ENCODE measurements at regions not wholly inside any gene's neighbourhood (a gene's known extent, or its start where the extent isn't known, plus 50 kb on each side); places are given as distances from the start of the nearest gene placed in this dataset.

DNA sequence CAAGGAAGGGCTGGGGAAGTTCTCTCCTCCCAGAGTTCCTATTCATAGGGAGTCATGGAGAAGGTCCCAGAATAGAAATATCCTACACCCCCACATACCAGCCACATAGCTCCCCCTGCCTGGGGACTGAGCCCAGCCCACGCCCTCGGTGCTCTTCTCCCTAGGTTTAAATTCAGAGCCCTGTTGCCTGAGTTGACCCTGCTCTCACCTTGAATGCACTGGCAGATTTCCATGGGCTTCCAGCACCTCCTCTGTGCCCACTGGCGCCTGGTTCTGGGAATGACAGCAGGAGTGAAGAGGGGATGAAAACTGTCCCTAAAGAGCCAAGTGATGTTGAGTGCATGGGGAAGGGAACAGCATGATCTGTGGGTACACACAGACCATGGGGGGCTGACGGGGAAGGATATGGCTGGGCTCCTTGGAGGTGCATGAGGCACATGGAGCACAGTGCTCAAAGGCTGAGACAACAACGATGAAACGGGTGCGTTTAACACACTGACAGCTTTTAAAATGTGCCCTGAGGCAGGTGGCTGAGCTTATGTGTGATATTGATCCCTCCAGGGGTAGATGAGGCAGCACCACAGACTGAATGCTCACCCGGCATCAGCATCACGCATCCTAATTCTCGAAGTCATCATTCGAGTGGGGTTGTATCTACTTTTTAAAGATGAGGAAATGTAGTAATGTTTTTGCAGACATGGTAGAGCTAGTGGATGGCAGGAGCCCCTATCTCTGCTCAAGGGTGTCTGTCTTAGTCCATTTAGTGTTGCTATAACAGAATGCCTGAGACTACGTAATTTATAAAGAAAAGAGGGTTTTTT is 53.7 kb upstream of the IGFBP3 start:
- no peak overlapping the region for H3K27ac ChIP-seq (ENCODE audit: control insufficient read depth, insufficient read depth)
- no peaks in the 10 kb centered on the region for H3K9me3 ChIP-seq (replicated peaks; ENCODE audit: control insufficient read depth, insufficient read depth, low read length)
- no TSS peak for BruUV-seq (replicated peaks)
- ChIA-PET SMC1A (ENCODE audit: uncharacterized antibody, unreplicated experiment) (interaction anchor here (1.0 kb wide), 1 partner anchor 312 kb away, joined by 3 read pairs; no protein-coding TSS in a partner anchor), CTCF (interaction anchor here (1.1 kb wide), 1 partner anchor 98 kb away, joined by 3 read pairs; no protein-coding TSS in a partner anchor), POLR2A (interaction anchor here (0.6 to 1.0 kb wide), 3 partner anchors 9 to 99 kb away, joined by 3 to 4 read pairs (median 3); no protein-coding TSS in a partner anchor), RAD21 (ENCODE audit: unreplicated experiment) (interaction anchor here (0.7 to 1.0 kb wide), 2 partner anchors 44 to 377 kb away, joined by 3 read pairs; no protein-coding TSS in a partner anchor)
- H3K36me3 ChIP-seq (ENCODE audit: control insufficient read depth in 2 of 2, insufficient read depth in 2 of 2, low read length in 1 of 2): no peaks in the 10 kb centered on the region
- 32% methylated on average over 12 of the region's 12 CpGs for WGBS (ENCODE audit: insufficient coverage, insufficient replicate concordance, low lambda C conversion rate, missing lambda C conversion rate)
- ATAC-seq (no peak), FAIRE-seq (no peak), DNase-seq (ENCODE audit: low read depth, low spot score) (no peak)
- H3K4me2 ChIP-seq (ENCODE audit: control insufficient read depth, insufficient read depth): no peak overlapping the region
- intact Hi-C loops (cut with micrococcal nuclease; ENCODE audit: unreplicated experiment) (no loop called here), in situ Hi-C loops (cut with MboI) (no loop called here)
- no peak overlapping the region for H3K9ac ChIP-seq (ENCODE audit: control insufficient read depth, insufficient read depth, low read length)
- H3K4me1 ChIP-seq (ENCODE audit: control insufficient read depth, insufficient read depth, low read length): no peaks in the 10 kb centered on the region
- H2AFZ ChIP-seq (ENCODE audit: control insufficient read depth, low read depth, low read length): no peak overlapping the region
- H3K79me2 ChIP-seq (ENCODE audit: control insufficient read depth, insufficient read depth, low read length): no peaks in the 10 kb centered on the region
- no peak overlapping the region for H3K4me3 ChIP-seq
- H4K20me1 ChIP-seq (ENCODE audit: control insufficient read depth, insufficient read depth): no peaks in the 10 kb centered on the region
- no peaks in the 10 kb centered on the region for H3K27me3 ChIP-seq (replicated peaks in 1 of 2; ENCODE audit: control insufficient read depth in 2 of 2, insufficient read depth in 2 of 2, low read length in 1 of 2)
- TF ChIP-seq, protein P1, sequence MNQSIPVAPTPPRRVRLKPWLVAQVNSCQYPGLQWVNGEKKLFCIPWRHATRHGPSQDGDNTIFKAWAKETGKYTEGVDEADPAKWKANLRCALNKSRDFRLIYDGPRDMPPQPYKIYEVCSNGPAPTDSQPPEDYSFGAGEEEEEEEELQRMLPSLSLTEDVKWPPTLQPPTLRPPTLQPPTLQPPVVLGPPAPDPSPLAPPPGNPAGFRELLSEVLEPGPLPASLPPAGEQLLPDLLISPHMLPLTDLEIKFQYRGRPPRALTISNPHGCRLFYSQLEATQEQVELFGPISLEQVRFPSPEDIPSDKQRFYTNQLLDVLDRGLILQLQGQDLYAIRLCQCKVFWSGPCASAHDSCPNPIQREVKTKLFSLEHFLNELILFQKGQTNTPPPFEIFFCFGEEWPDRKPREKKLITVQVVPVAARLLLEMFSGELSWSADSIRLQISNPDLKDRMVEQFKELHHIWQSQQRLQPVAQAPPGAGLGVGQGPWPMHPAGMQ (IDR thresholded peaks at IDR 0.05; ENCODE audit: borderline replicate concordance): no peak
- TF ChIP-seq, protein P2, sequence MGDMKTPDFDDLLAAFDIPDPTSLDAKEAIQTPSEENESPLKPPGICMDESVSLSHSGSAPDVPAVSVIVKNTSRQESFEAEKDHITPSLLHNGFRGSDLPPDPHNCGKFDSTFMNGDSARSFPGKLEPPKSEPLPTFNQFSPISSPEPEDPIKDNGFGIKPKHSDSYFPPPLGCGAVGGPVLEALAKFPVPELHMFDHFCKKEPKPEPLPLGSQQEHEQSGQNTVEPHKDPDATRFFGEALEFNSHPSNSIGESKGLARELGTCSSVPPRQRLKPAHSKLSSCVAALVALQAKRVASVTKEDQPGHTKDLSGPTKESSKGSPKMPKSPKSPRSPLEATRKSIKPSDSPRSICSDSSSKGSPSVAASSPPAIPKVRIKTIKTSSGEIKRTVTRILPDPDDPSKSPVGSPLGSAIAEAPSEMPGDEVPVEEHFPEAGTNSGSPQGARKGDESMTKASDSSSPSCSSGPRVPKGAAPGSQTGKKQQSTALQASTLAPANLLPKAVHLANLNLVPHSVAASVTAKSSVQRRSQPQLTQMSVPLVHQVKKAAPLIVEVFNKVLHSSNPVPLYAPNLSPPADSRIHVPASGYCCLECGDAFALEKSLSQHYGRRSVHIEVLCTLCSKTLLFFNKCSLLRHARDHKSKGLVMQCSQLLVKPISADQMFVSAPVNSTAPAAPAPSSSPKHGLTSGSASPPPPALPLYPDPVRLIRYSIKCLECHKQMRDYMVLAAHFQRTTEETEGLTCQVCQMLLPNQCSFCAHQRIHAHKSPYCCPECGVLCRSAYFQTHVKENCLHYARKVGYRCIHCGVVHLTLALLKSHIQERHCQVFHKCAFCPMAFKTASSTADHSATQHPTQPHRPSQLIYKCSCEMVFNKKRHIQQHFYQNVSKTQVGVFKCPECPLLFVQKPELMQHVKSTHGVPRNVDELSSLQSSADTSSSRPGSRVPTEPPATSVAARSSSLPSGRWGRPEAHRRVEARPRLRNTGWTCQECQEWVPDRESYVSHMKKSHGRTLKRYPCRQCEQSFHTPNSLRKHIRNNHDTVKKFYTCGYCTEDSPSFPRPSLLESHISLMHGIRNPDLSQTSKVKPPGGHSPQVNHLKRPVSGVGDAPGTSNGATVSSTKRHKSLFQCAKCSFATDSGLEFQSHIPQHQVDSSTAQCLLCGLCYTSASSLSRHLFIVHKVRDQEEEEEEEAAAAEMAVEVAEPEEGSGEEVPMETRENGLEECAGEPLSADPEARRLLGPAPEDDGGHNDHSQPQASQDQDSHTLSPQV (IDR thresholded peaks at IDR 0.05): no peak
- TF ChIP-seq ZNF24 (IDR thresholded peaks at IDR 0.05) (no peak), JUND (IDR thresholded peaks at IDR 0.05; ENCODE audit: low read depth, low read length) (no peak), KAT2A (conservative IDR thresholded peaks at IDR 0.05; ENCODE audit: control insufficient read depth, low read depth, low read length) (no peak), ZBTB11 (CRISPR knock-in tag; IDR thresholded peaks at IDR 0.05) (no peak), TCF3 (IDR thresholded peaks at IDR 0.05; ENCODE audit: borderline replicate concordance, insufficient read depth, low read depth, low read length) (no peak), MTA2 (IDR thresholded peaks at IDR 0.05; ENCODE audit: low read depth) (no peak), TCF7 (IDR thresholded peaks at IDR 0.05; ENCODE audit: borderline replicate concordance) (no peak), FOS (IDR thresholded peaks at IDR 0.05; ENCODE audit: borderline replicate concordance, extremely low read depth, insufficient read length) (no peak), WRNIP1 (IDR thresholded peaks at IDR 0.05; ENCODE audit: borderline replicate concordance, low read depth, low read length) (no peak), TBL1XR1 (IDR thresholded peaks at IDR 0.05; ENCODE audit: low read depth, low read length) (no peak)
